Panc1 (cell line): ENCODE measurements at regions not wholly inside any gene's neighbourhood (a gene's known extent, or its start where the extent isn't known, plus 50 kb on each side); places are given as distances from the start of the nearest gene placed in this dataset.

Experiments used
- ATAC-seq: fragments of 200-7000 bp; cut with Tn5 transposase; 2 replicates; pipeline ENCODE4 v1.9.1; 2020; ENCODE audit warnings: mild to moderate bottlenecking, moderate library complexity
- BruUV-seq: library from RNA; stranded (reverse); fragments of 400-500 nt; replicated peaks from 2 replicates; lab custom pipeline; 2021; lab: Mats Ljungman, UMichigan
- CTCF ChIA-PET: fragments of 300-600 bp; sonication (Branson Sonifier 250); formaldehyde crosslinking; loops from one replicate; lab custom pipeline; 2022; ENCODE audit warnings: antibody characterized with exemption; lab: Charles Lee
- POLR2A ChIA-PET: fragments of 300-600 bp; sonication (Branson Sonifier 250); formaldehyde crosslinking; loops from one replicate; lab custom pipeline; 2022; ENCODE audit warnings: antibody characterized with exemption; lab: Charles Lee
- DNase-seq: peaks from one replicate; pipeline ENCODE4 v3.0.0-alpha.2; 2010; ENCODE audit warnings: low read depth, low spot score
- H3K27ac ChIP-seq: 2 replicates; pipeline ENCODE4 v1.5.1; 2011; ENCODE audit warnings: mild to moderate bottlenecking, low read length, inconsistent platforms
- H3K27me3 ChIP-seq: fragments of 200-500 bp; sonication (Bioruptor generic); 2 replicates; pipeline ENCODE4 v1.6.0; 2014; ENCODE audit warnings: low read length, inconsistent platforms; ENCODE audit not compliant: control insufficient read depth, insufficient read depth
- H3K36me3 ChIP-seq: fragments of 200-500 bp; sonication (Bioruptor generic); 2 replicates; pipeline ENCODE4 v1.5.1; 2014; ENCODE audit warnings: inconsistent platforms, mild to moderate bottlenecking, low read length, moderate library complexity; ENCODE audit not compliant: control insufficient read depth, insufficient read depth
- H3K4me1 ChIP-seq: 2 replicates; pipeline ENCODE4 v1.5.1; 2011; ENCODE audit warnings: inconsistent platforms, mild to moderate bottlenecking, low read length, moderate library complexity; ENCODE audit not compliant: control insufficient read depth, insufficient read depth
- H3K4me3 ChIP-seq, 2 experiments: 2 replicates each; pipeline ENCODE4 v1.5.1; 2011 to 2012; ENCODE audit warnings: low read depth in 2 of 2, low read length in 2 of 2, mild to moderate bottlenecking in 2 of 2, inconsistent platforms in 1 of 2, moderate library complexity in 1 of 2
- H3K9me3 ChIP-seq: fragments of 200-500 bp; sonication (Bioruptor generic); 2 replicates; pipeline ENCODE4 v1.5.1; 2014; ENCODE audit warnings: low read depth, mild to moderate bottlenecking, inconsistent platforms, low read length, moderate library complexity; ENCODE audit not compliant: control insufficient read depth, insufficient read depth
- CTCF ChIP-seq: fragments of 450-650 bp; IDR thresholded peaks from 2 replicates; pipeline ENCODE4 v1.5.1; 2017; ENCODE audit warnings: mild to moderate bottlenecking
- POLR2AphosphoS5 ChIP-seq: IDR thresholded peaks from 2 replicates; pipeline ENCODE4 v1.6.1; 2012; ENCODE audit warnings: mild to moderate bottlenecking, low read depth, low read length, moderate library complexity
- REST ChIP-seq, 2 experiments: IDR thresholded peaks; 2 replicates each; pipeline ENCODE4 v1.6.1; 2011 to 2012; ENCODE audit warnings: low read depth in 2 of 2, control low read depth in 1 of 2, low read length in 1 of 2, mild to moderate bottlenecking in 1 of 2, moderate library complexity in 1 of 2; ENCODE audit not compliant: insufficient read depth in 1 of 2
- SIN3A ChIP-seq: IDR thresholded peaks from 2 replicates; pipeline ENCODE4 v1.6.1; 2012; ENCODE audit warnings: low read depth, mild to moderate bottlenecking, low read length, moderate library complexity, borderline replicate concordance; ENCODE audit not compliant: insufficient read depth
- TCF7L2 ChIP-seq: IDR thresholded peaks from 2 replicates; pipeline ENCODE4 v1.6.1; 2011; ENCODE audit warnings: mild to moderate bottlenecking, low read depth, low read length, inconsistent platforms
- in situ Hi-C: cut with HindIII; loops from 2 replicates; pipeline ENCODE4 v1.10.0; 2016; ENCODE audit warnings: low sequenced_read_pairs, low pct_unique_long_range_greater_than_20kb
- intact Hi-C: fragments of 100-400 bp; cut with micrococcal nuclease; formaldehyde crosslinking; loops from one replicate; pipeline ENCODE4 v1.10.0; 2022; ENCODE audit not compliant: unreplicated experiment

- Histone ChIP-seq H3K4me1 (no peaks in the 10 kb centered on the region), H3K36me3 (no peaks in the 10 kb centered on the region), H3K4me3 (no peak overlapping the region), H3K27ac (no peak overlapping the region), H3K27me3 (no peaks in the 10 kb centered on the region), H3K9me3 (no peaks in the 10 kb centered on the region)
- ATAC-seq (no peak), DNase-seq (no peak)
- intact Hi-C loops, result no loop called here
- TF ChIP-seq TCF7L2 (no peak), POLR2AphosphoS5 (no peak), SIN3A (no peak)
- no TSS peak for BruUV-seq
- ChIA-PET CTCF (no interaction called here), POLR2A (no interaction called here)
- in situ Hi-C loops, result no loop called here
These were observed 966.9 kb upstream of the CNTN5 start for GRCh38 chr11:98053851-98054250.

- in situ Hi-C loops, result no loop called here
These were observed 963.8 kb upstream of the CNTN5 start for GRCh38 chr11:98056945-98057344.

More at GRCh38 chr11:98056945-98057344, 963.8 kb upstream of the CNTN5 start:
- Histone ChIP-seq H3K4me3 (no peak overlapping the region), H3K9me3 (no peaks in the 10 kb centered on the region; the same call in 1 of the 2 replicates), H3K27me3 (no peaks in the 10 kb centered on the region), H3K27ac (no peak overlapping the region), H3K4me1 (no peaks in the 10 kb centered on the region), H3K36me3 (no peaks in the 10 kb centered on the region)
- DNase-seq (no peak), ATAC-seq (no peak)
- CTCF ChIA-PET, result no interaction called here
- POLR2A ChIA-PET, result no interaction called here
- no peak for TF ChIP-seq SIN3A
- TF ChIP-seq POLR2AphosphoS5, result no peak
- no peak for TF ChIP-seq CTCF
- TF ChIP-seq REST (IDR thresholded peaks at IDR 0.05; ENCODE audit: insufficient read depth in 1 of 2, low read depth in 2 of 2, low read length in 1 of 2), result no peak
- no peak for TF ChIP-seq TCF7L2
- intact Hi-C loops, result no loop called here
- BruUV-seq, result no TSS peak
